HCT116 (cell line): ENCODE measurements at regions not wholly inside any gene's neighbourhood (a gene's known extent, or its start where the extent isn't known, plus 50 kb on each side); places are given as distances from the start of the nearest gene placed in this dataset.

Experiments
- ATAC-seq: fragments of 200-7000 bp; cut with Tn5 transposase; 2 replicates; pipeline ENCODE4 v1.9.1; 2020; ENCODE audit warnings: mild to moderate bottlenecking, moderate library complexity
- BruUV-seq: library from RNA; stranded (reverse); fragments of 400-500 nt; replicated peaks from 2 replicates; lab custom pipeline; 2021; lab: Mats Ljungman, UMichigan
- CTCF ChIA-PET: fragments of 300-600 bp; sonication (Branson Sonifier 250); formaldehyde crosslinking; loops from one replicate; lab custom pipeline; 2021; ENCODE audit warnings: antibody characterized with exemption; lab: Charles Lee
- POLR2A ChIA-PET: fragments of 300-600, 350-600 bp; sonication (Branson Sonifier 250); formaldehyde crosslinking; loops from one replicate; lab custom pipeline; 2021; ENCODE audit warnings: antibody characterized with exemption; lab: Charles Lee
- RAD21 ChIA-PET, 2 experiments: fragments of 300-600 bp; sonication (Branson Sonifier 250); formaldehyde crosslinking; loops; one replicate each; lab custom pipeline; 2023; ENCODE audit warnings: low total read pairs in 2 of 2; ENCODE audit not compliant: uncharacterized antibody in 2 of 2, unreplicated experiment in 2 of 2, low non-redundant PET in 1 of 2; lab: Charles Lee
- DNase-seq: peaks from one replicate; pipeline ENCODE4 v3.0.0-alpha.2; 2010; ENCODE audit warnings: low read depth, low spot score
- H2AFZ ChIP-seq: fragments of 200-600 bp; shearing (Covaris generic), sonication (generic); 2 replicates; pipeline ENCODE4 v1.6.1; 2017; ENCODE audit warnings: low read depth, mixed run types, mixed read lengths, antibody characterized with exemption, low read length; ENCODE audit not compliant: poor library complexity, severe bottlenecking
- H3K27ac ChIP-seq: 2 replicates; pipeline ENCODE4 v1.5.1; 2012; ENCODE audit warnings: low read depth, low read length
- H3K27me3 ChIP-seq: fragments of 200-600 bp; sonication (generic); 2 replicates; pipeline ENCODE4 v1.6.1; 2016; ENCODE audit warnings: mixed run types, low read length, mixed read lengths; ENCODE audit not compliant: insufficient read depth
- H3K36me3 ChIP-seq, 2 experiments: fragments of 200-500 bp in 1 of 2; fragments of 200-600 bp in 1 of 2; sonication (Bioruptor generic) in 1 of 2; sonication (generic) in 1 of 2; 2 replicates each; pipeline versions ENCODE4 v1.5.1 to v1.6.1; 2014 to 2016; ENCODE audit warnings: low read length in 2 of 2, inconsistent platforms in 1 of 2, mixed read lengths in 1 of 2, mixed run types in 1 of 2; ENCODE audit not compliant: insufficient read depth in 2 of 2, control insufficient read depth in 1 of 2
- H3K4me1 ChIP-seq, 2 experiments: fragments of 200-600 bp in 1 of 2; sonication (generic) in 1 of 2; 2 replicates each; pipeline versions ENCODE4 v1.5.1 to v1.6.1; 2012 to 2017; ENCODE audit warnings: low read length in 2 of 2, inconsistent platforms in 1 of 2, mild to moderate bottlenecking in 1 of 2, mixed read lengths in 1 of 2, mixed run types in 1 of 2, moderate library complexity in 1 of 2; ENCODE audit not compliant: insufficient read depth in 2 of 2, control insufficient read depth in 1 of 2
- H3K4me2 ChIP-seq: fragments of 200-600 bp; sonication (generic); 2 replicates; pipeline ENCODE4 v1.6.1; 2017; ENCODE audit warnings: mixed run types, low read length, mixed read lengths
- H3K4me3 ChIP-seq, 2 experiments: fragments of 200-600 bp in 1 of 2; sonication (generic) in 1 of 2; replicated peaks in 1 of 2; 2 replicates each; pipeline ENCODE4 v1.5.1; 2011 to 2016; ENCODE audit warnings: low read length in 2 of 2, control low read depth in 1 of 2, low read depth in 1 of 2, mild to moderate bottlenecking in 1 of 2, mixed read lengths in 1 of 2, mixed run types in 1 of 2
- H3K79me2 ChIP-seq: fragments of 200-600 bp; sonication (generic); 2 replicates; pipeline ENCODE4 v1.6.1; 2017; ENCODE audit warnings: mild to moderate bottlenecking, mixed run types, low read length, moderate library complexity, mixed read lengths; ENCODE audit not compliant: insufficient read depth
- H3K9ac ChIP-seq: fragments of 200-600 bp; sonication (generic); 2 replicates; pipeline ENCODE4 v1.6.1; 2016; ENCODE audit warnings: low read length, mixed read lengths
- H3K9me2 ChIP-seq: fragments of 200-600 bp; sonication (generic), shearing (Covaris generic); 2 replicates; pipeline ENCODE4 v1.6.1; 2017; ENCODE audit warnings: mixed run types, mild to moderate bottlenecking, moderate library complexity; ENCODE audit not compliant: insufficient read depth
- H3K9me3 ChIP-seq, 2 experiments: fragments of 200-500 bp in 1 of 2; fragments of 200-600 bp in 1 of 2; sonication (Bioruptor generic) in 1 of 2; sonication (generic) in 1 of 2; 2 replicates each; pipeline ENCODE4 v1.6.1; 2014 to 2017; ENCODE audit warnings: low read length in 2 of 2, mixed read lengths in 2 of 2, inconsistent platforms in 1 of 2, low read depth in 1 of 2, mild to moderate bottlenecking in 1 of 2, mixed run types in 1 of 2, moderate library complexity in 1 of 2; ENCODE audit not compliant: control insufficient read depth in 1 of 2, insufficient read depth in 1 of 2
- H4K20me1 ChIP-seq: fragments of 200-600 bp; sonication (generic), shearing (Covaris generic); 2 replicates; pipeline ENCODE4 v1.6.1; 2017; ENCODE audit warnings: mixed run types, mild to moderate bottlenecking, moderate library complexity; ENCODE audit not compliant: insufficient read depth
- CEBPB ChIP-seq: IDR thresholded peaks from 2 replicates; pipeline ENCODE4 v1.6.1; 2012; ENCODE audit warnings: low read depth
- EZH2 ChIP-seq: fragments of 200-600 bp; sonication (generic); IDR thresholded peaks from 2 replicates; pipeline ENCODE4 v1.6.1; 2017; ENCODE audit warnings: antibody characterized with exemption, mixed run types
- FOSL1 ChIP-seq: IDR thresholded peaks from 2 replicates; pipeline ENCODE4 v1.6.1; 2012; ENCODE audit warnings: low read depth
- POLR2AphosphoS5 ChIP-seq: IDR thresholded peaks from 2 replicates; pipeline ENCODE4 v1.6.1; 2011; ENCODE audit warnings: mild to moderate bottlenecking, low read depth, low read length, moderate library complexity
- RAD21 ChIP-seq: IDR thresholded peaks from 2 replicates; pipeline ENCODE4 v1.6.1; 2012; ENCODE audit warnings: low read depth, mild to moderate bottlenecking
- SP1 ChIP-seq: IDR thresholded peaks from 2 replicates; pipeline ENCODE4 v1.6.1; 2012; ENCODE audit warnings: low read depth
- SRF ChIP-seq: IDR thresholded peaks from 2 replicates; pipeline ENCODE4 v1.6.1; 2012; ENCODE audit warnings: low read depth
- TCF7L2 ChIP-seq: IDR thresholded peaks from 2 replicates; pipeline ENCODE4 v1.7.0; 2011; ENCODE audit warnings: borderline replicate concordance, inconsistent platforms; ENCODE audit not compliant: insufficient read depth, insufficient read length; ENCODE audit errors: extremely low read depth
- ZNF274 ChIP-seq: fragments of 200-500 bp; sonication (Bioruptor generic); IDR thresholded peaks from 2 replicates; pipeline ENCODE4 v1.6.1; 2014; ENCODE audit warnings: mild to moderate bottlenecking, low read depth, low read length, inconsistent platforms
- intact Hi-C: fragments of 100-400 bp; cut with micrococcal nuclease; formaldehyde crosslinking; loops from 2 replicates; pipeline ENCODE4 v1.10.0; 2022
- TF ChIP-seq, protein P1 (sequence below): IDR thresholded peaks from 2 replicates; pipeline ENCODE4 v1.6.1; 2012
- TF ChIP-seq, protein P2 (sequence below): IDR thresholded peaks from 2 replicates; pipeline ENCODE4 v1.6.1; 2011; ENCODE audit warnings: mild to moderate bottlenecking, low read length, moderate library complexity; ENCODE audit not compliant: insufficient replicate concordance; ENCODE audit errors: extremely low read depth
- TF ChIP-seq, protein P3 (sequence below): IDR thresholded peaks from 2 replicates; pipeline ENCODE4 v1.6.1; 2012; ENCODE audit warnings: low read depth

DNA sequence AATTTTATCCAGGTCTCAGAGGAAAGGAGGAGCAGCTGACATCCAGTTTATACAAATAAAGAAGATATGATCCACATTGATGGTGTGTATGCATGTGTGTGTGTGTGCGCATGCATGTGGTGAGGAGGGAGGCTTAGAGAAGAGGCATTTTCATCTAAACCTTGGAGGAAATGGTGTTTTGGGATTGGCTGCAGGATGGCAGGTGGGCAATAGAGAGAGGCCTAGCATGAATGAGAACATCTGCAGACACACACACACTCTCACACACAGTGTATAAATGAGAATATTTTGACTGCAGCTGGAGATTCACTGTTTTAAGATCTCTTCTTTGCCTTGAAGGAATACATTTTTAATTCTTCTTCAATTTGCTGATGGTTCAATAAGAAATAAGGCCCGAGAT, 61.7 kb upstream of the TMEM17 start:
- no peaks in the 10 kb centered on the region for H3K27me3 ChIP-seq
- ChIA-PET RAD21 (no interaction called here), POLR2A (interaction anchor here (1.3 to 1.9 kb wide), 2 partner anchors 9 to 10 kb away, joined by 3 to 8 read pairs; no protein-coding TSS in a partner anchor), CTCF (no interaction called here)
- peak overlapping the region; percentile 88 for H2AFZ ChIP-seq
- no peak overlapping the region for H3K4me3 ChIP-seq
- no peak for ATAC-seq
- H3K9ac ChIP-seq = no peak overlapping the region
- H3K27ac ChIP-seq = peak overlapping the region; percentile 91
- no peaks in the 10 kb centered on the region for H4K20me1 ChIP-seq
- H3K79me2 ChIP-seq = no peaks in the 10 kb centered on the region
- TF ChIP-seq EZH2 (no peak), TCF7L2 (no peak), CEBPB (no peak), RAD21 (no peak), ZNF274 (no peak), POLR2AphosphoS5 (no peak), FOSL1 (no peak), SP1 (no peak), SRF (no peak)
- TF ChIP-seq, protein P1, sequence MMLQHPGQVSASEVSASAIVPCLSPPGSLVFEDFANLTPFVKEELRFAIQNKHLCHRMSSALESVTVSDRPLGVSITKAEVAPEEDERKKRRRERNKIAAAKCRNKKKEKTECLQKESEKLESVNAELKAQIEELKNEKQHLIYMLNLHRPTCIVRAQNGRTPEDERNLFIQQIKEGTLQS = no peak
- TF ChIP-seq, protein P2, sequence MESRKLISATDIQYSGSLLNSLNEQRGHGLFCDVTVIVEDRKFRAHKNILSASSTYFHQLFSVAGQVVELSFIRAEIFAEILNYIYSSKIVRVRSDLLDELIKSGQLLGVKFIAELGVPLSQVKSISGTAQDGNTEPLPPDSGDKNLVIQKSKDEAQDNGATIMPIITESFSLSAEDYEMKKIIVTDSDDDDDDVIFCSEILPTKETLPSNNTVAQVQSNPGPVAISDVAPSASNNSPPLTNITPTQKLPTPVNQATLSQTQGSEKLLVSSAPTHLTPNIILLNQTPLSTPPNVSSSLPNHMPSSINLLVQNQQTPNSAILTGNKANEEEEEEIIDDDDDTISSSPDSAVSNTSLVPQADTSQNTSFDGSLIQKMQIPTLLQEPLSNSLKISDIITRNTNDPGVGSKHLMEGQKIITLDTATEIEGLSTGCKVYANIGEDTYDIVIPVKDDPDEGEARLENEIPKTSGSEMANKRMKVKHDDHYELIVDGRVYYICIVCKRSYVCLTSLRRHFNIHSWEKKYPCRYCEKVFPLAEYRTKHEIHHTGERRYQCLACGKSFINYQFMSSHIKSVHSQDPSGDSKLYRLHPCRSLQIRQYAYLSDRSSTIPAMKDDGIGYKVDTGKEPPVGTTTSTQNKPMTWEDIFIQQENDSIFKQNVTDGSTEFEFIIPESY = no peak
- TF ChIP-seq, protein P3, sequence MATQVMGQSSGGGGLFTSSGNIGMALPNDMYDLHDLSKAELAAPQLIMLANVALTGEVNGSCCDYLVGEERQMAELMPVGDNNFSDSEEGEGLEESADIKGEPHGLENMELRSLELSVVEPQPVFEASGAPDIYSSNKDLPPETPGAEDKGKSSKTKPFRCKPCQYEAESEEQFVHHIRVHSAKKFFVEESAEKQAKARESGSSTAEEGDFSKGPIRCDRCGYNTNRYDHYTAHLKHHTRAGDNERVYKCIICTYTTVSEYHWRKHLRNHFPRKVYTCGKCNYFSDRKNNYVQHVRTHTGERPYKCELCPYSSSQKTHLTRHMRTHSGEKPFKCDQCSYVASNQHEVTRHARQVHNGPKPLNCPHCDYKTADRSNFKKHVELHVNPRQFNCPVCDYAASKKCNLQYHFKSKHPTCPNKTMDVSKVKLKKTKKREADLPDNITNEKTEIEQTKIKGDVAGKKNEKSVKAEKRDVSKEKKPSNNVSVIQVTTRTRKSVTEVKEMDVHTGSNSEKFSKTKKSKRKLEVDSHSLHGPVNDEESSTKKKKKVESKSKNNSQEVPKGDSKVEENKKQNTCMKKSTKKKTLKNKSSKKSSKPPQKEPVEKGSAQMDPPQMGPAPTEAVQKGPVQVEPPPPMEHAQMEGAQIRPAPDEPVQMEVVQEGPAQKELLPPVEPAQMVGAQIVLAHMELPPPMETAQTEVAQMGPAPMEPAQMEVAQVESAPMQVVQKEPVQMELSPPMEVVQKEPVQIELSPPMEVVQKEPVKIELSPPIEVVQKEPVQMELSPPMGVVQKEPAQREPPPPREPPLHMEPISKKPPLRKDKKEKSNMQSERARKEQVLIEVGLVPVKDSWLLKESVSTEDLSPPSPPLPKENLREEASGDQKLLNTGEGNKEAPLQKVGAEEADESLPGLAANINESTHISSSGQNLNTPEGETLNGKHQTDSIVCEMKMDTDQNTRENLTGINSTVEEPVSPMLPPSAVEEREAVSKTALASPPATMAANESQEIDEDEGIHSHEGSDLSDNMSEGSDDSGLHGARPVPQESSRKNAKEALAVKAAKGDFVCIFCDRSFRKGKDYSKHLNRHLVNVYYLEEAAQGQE = no peak
- BruUV-seq = no TSS peak
- H3K36me3 ChIP-seq = no peaks in the 10 kb centered on the region
- no peaks in the 10 kb centered on the region for H3K9me2 ChIP-seq
- peaks cover 42 to 43% of the 10 kb centered on the region in 2 experiments for H3K4me1 ChIP-seq
- no peak overlapping the region for H3K4me2 ChIP-seq
- peaks cover 0 to 8% of the 10 kb centered on the region in 2 experiments; a peak in 1 of 4 replicates for H3K9me3 ChIP-seq
- intact Hi-C loops = no loop called here
- no peak for DNase-seq
